ENCODE measurements at regions not wholly inside any gene's neighbourhood (a gene's known extent, or its start where the extent isn't known, plus 50 kb on each side); places are given as distances from the start of the nearest gene placed in this dataset.

- Mint-ChIP-seq H3K36me3 (no peaks in the 10 kb centered on the region), H3K27me3 (no peaks in the 10 kb centered on the region), H3K4me1 (peaks cover 5% of the 10 kb centered on the region), H3K4me3 (peak overlapping the region; percentile 87), H3K9me3 (no peaks in the 10 kb centered on the region), H3K27ac (peak overlapping the region; percentile 66)
Observed at GRCh38 chr4:102430461-102430910, 70.7 kb upstream of the NFKB1 start.

GRCh38 chr4:102431608-102431961 lies 69.6 kb upstream of the NFKB1 start:
- Mint-ChIP-seq H3K4me3 (no peak overlapping the region), H3K27ac (no peak overlapping the region), H3K27me3 (no peaks in the 10 kb centered on the region), H3K9me3 (no peaks in the 10 kb centered on the region), H3K4me1 (peaks cover 5% of the 10 kb centered on the region), H3K36me3 (no peaks in the 10 kb centered on the region)

GRCh38 chr4:102437111-102437510 lies 64.0 kb upstream of the NFKB1 start:
- Mint-ChIP-seq H3K27ac (no peak overlapping the region), H3K4me1 (no peaks in the 10 kb centered on the region), H3K27me3 (no peaks in the 10 kb centered on the region), H3K9me3 (no peaks in the 10 kb centered on the region), H3K4me3 (no peak overlapping the region), H3K36me3 (no peaks in the 10 kb centered on the region)

GRCh38 chr4:102438396-102439235 lies 62.5 kb upstream of the NFKB1 start:
- Mint-ChIP-seq H3K27ac (no peak overlapping the region), H3K4me3 (no peak overlapping the region), H3K36me3 (no peaks in the 10 kb centered on the region), H3K27me3 (no peaks in the 10 kb centered on the region), H3K4me1 (no peaks in the 10 kb centered on the region), H3K9me3 (no peaks in the 10 kb centered on the region)

GRCh38 chr4:102439236-102439614 lies 61.9 kb upstream of the NFKB1 start:
- no peak overlapping the region for H3K27ac Mint-ChIP-seq
- H3K4me3 Mint-ChIP-seq: no peak overlapping the region
- H3K9me3 Mint-ChIP-seq: no peaks in the 10 kb centered on the region
- H3K36me3 Mint-ChIP-seq: no peaks in the 10 kb centered on the region
- H3K27me3 Mint-ChIP-seq: no peaks in the 10 kb centered on the region
- no peaks in the 10 kb centered on the region for H3K4me1 Mint-ChIP-seq

- no peak overlapping the region for H3K4me3 Mint-ChIP-seq
- no peaks in the 10 kb centered on the region for H3K9me3 Mint-ChIP-seq
- H3K4me1 Mint-ChIP-seq: no peaks in the 10 kb centered on the region
- no peaks in the 10 kb centered on the region for H3K36me3 Mint-ChIP-seq
- no peaks in the 10 kb centered on the region for H3K27me3 Mint-ChIP-seq
- no peak overlapping the region for H3K27ac Mint-ChIP-seq
Observed at GRCh38 chr4:102439812-102440211, 61.3 kb upstream of the NFKB1 start.

- Mint-ChIP-seq H3K9me3 (no peaks in the 10 kb centered on the region), H3K36me3 (no peaks in the 10 kb centered on the region), H3K27ac (no peak overlapping the region)
Observed at GRCh38 chr4:102440498-102440897, 60.7 kb upstream of the NFKB1 start.

GRCh38 chr4:102441978-102442911 lies 58.9 kb upstream of the NFKB1 start:
- Mint-ChIP-seq H3K4me3 (no peak overlapping the region), H3K4me1 (no peaks in the 10 kb centered on the region), H3K36me3 (no peaks in the 10 kb centered on the region), H3K27ac (no peak overlapping the region), H3K9me3 (no peaks in the 10 kb centered on the region), H3K27me3 (no peaks in the 10 kb centered on the region)

More at GRCh38 chr4:102440498-102440897, 60.7 kb upstream of the NFKB1 start:
- Mint-ChIP-seq H3K4me1 (no peaks in the 10 kb centered on the region), H3K4me3 (no peak overlapping the region), H3K27me3 (no peaks in the 10 kb centered on the region)

- no peaks in the 10 kb centered on the region for H3K9me3 Mint-ChIP-seq
- H3K27ac Mint-ChIP-seq: no peak overlapping the region
Observed at GRCh38 chr4:102444752-102445151, 56.4 kb upstream of the NFKB1 start.

GRCh38 chr4:102445213-102445612 lies 55.9 kb upstream of the NFKB1 start:
- Mint-ChIP-seq H3K27ac (no peak overlapping the region), H3K4me3 (no peak overlapping the region), H3K36me3 (no peaks in the 10 kb centered on the region), H3K9me3 (no peaks in the 10 kb centered on the region), H3K27me3 (no peaks in the 10 kb centered on the region), H3K4me1 (peaks cover 8% of the 10 kb centered on the region)

More at GRCh38 chr4:102444752-102445151, 56.4 kb upstream of the NFKB1 start:
- H3K4me3 Mint-ChIP-seq: no peak overlapping the region
- H3K27me3 Mint-ChIP-seq: no peaks in the 10 kb centered on the region
- H3K36me3 Mint-ChIP-seq: no peaks in the 10 kb centered on the region
- H3K4me1 Mint-ChIP-seq: peaks cover 3% of the 10 kb centered on the region

GRCh38 chr4:102447413-102447812 lies 53.7 kb upstream of the NFKB1 start:
- Mint-ChIP-seq H3K4me3 (no peak overlapping the region), H3K27me3 (no peaks in the 10 kb centered on the region), H3K27ac (no peak overlapping the region), H3K36me3 (no peaks in the 10 kb centered on the region), H3K9me3 (no peaks in the 10 kb centered on the region), H3K4me1 (peaks cover 20% of the 10 kb centered on the region)

GRCh38 chr4:102449751-102450352 lies 51.3 kb upstream of the NFKB1 start:
- no peaks in the 10 kb centered on the region for H3K9me3 Mint-ChIP-seq
- H3K27ac Mint-ChIP-seq: no peak overlapping the region
- H3K27me3 Mint-ChIP-seq: no peaks in the 10 kb centered on the region
- no peak overlapping the region for H3K4me3 Mint-ChIP-seq
- H3K4me1 Mint-ChIP-seq: peaks cover 26% of the 10 kb centered on the region
- no peaks in the 10 kb centered on the region for H3K36me3 Mint-ChIP-seq

- no peaks in the 10 kb centered on the region for H3K36me3 Mint-ChIP-seq
- no peaks in the 10 kb centered on the region for H3K27me3 Mint-ChIP-seq
- no peak overlapping the region for H3K27ac Mint-ChIP-seq
- H3K9me3 Mint-ChIP-seq: no peaks in the 10 kb centered on the region
- no peak overlapping the region for H3K4me3 Mint-ChIP-seq
- peaks cover 26% of the 10 kb centered on the region for H3K4me1 Mint-ChIP-seq
Observed at GRCh38 chr4:102451266-102451665, 49.9 kb upstream of the NFKB1 start.
